Neural cell (in vitro differentiated cells): ENCODE measurements at regions not wholly inside any gene's neighbourhood (a gene's known extent, or its start where the extent isn't known, plus 50 kb on each side); places are given as distances from the start of the nearest gene placed in this dataset.
A peak's percentile ranks its signal among the peaks of the same experiment; 100 is the strongest.

Experiments used
- H2AFZ ChIP-seq: fragments of 200-600, 300-800 bp; sonication (generic), shearing (Covaris generic); 2 replicates; pipeline ENCODE4 v1.6.0; 2014; ENCODE audit warnings: low read depth, mild to moderate bottlenecking, antibody characterized with exemption, low read length, moderate library complexity
- H3F3A ChIP-seq: fragments of 200-600 bp; shearing (Covaris generic); 2 replicates; pipeline ENCODE4 v1.6.1; 2016; ENCODE audit warnings: mild to moderate bottlenecking, moderate library complexity, mixed read lengths, antibody characterized with exemption, low read length; ENCODE audit not compliant: insufficient read depth, poor library complexity, severe bottlenecking
- H3K27ac ChIP-seq: fragments of 200-600, 300-800 bp; sonication (generic), shearing (Covaris generic); 2 replicates; pipeline ENCODE4 v1.5.1; 2014; ENCODE audit warnings: mild to moderate bottlenecking, low read length, moderate library complexity
- H3K27me3 ChIP-seq: fragments of 300-800, 200-600 bp; sonication (generic), shearing (Covaris generic); 2 replicates; pipeline ENCODE4 v1.6.0; 2014; ENCODE audit warnings: mild to moderate bottlenecking, low read depth, low read length, moderate library complexity; ENCODE audit not compliant: insufficient read depth
- H3K36me3 ChIP-seq: fragments of 300-800, 200-600 bp; sonication (generic), shearing (Covaris generic); 2 replicates; pipeline ENCODE4 v1.5.1; 2014; ENCODE audit warnings: mild to moderate bottlenecking, antibody characterized with exemption, low read length, moderate library complexity; ENCODE audit not compliant: insufficient read depth
- H3K4me2 ChIP-seq: fragments of 300-800, 200-600 bp; sonication (generic), shearing (Covaris generic); 2 replicates; pipeline ENCODE4 v1.6.0; 2014; ENCODE audit warnings: mild to moderate bottlenecking, low read length
- H3K4me3 ChIP-seq: fragments of 300-800, 200-600 bp; sonication (generic), shearing (Covaris generic); 2 replicates; pipeline ENCODE4 v1.5.1; 2014; ENCODE audit warnings: mild to moderate bottlenecking, low read length, moderate library complexity
- H3K79me2 ChIP-seq: fragments of 200-600 bp; shearing (Covaris generic); replicated peaks from 2 replicates; pipeline ENCODE4 v1.6.0; 2014; ENCODE audit warnings: mild to moderate bottlenecking, low read length, moderate library complexity; ENCODE audit not compliant: insufficient read depth
- H3K9ac ChIP-seq: fragments of 300-800, 200-600 bp; sonication (generic), shearing (Covaris generic); 2 replicates; pipeline ENCODE4 v1.6.1; 2016; ENCODE audit warnings: mild to moderate bottlenecking, low read length, mixed read lengths
- H3K9me2 ChIP-seq: fragments of 200-600 bp; shearing (Covaris generic); 2 replicates; pipeline ENCODE4 v1.6.1; 2016; ENCODE audit warnings: mild to moderate bottlenecking, low read length, mixed read lengths; ENCODE audit not compliant: insufficient read depth
- H3K9me3 ChIP-seq: fragments of 200-600, 300-800 bp; sonication (generic), shearing (Covaris generic); 2 replicates; pipeline ENCODE4 v1.6.1; 2016; ENCODE audit warnings: mild to moderate bottlenecking, mixed run types, low read length, moderate library complexity, mixed read lengths
- H4K20me1 ChIP-seq: fragments of 200-600 bp; shearing (Covaris generic); 2 replicates; pipeline ENCODE4 v1.6.1; 2016; ENCODE audit warnings: mild to moderate bottlenecking, mixed run types; ENCODE audit not compliant: insufficient read depth
- CTCF ChIP-seq: fragments of 450-650 bp; IDR thresholded peaks from 2 replicates; pipeline ENCODE4 v1.5.1; 2014; ENCODE audit warnings: antibody characterized with exemption, mild to moderate bottlenecking, moderate library complexity; ENCODE audit not compliant: poor library complexity, severe bottlenecking
- EP300 ChIP-seq: fragments of 450-650 bp; conservative IDR thresholded peaks from 2 replicates; pipeline ENCODE4 v1.6.1; 2014; ENCODE audit warnings: antibody characterized with exemption, mild to moderate bottlenecking, moderate library complexity; ENCODE audit not compliant: poor library complexity, severe bottlenecking
- EZH2 ChIP-seq: fragments of 200-600, 300-800 bp; shearing (Covaris generic), sonication (generic); IDR thresholded peaks from 2 replicates; pipeline ENCODE4 v1.6.1; 2014; ENCODE audit warnings: antibody characterized with exemption, low read length, borderline replicate concordance, mild to moderate bottlenecking; ENCODE audit not compliant: insufficient read depth, poor library complexity, severe bottlenecking
- MXI1 ChIP-seq: fragments of 450-650 bp; conservative IDR thresholded peaks from 2 replicates; pipeline ENCODE4 v1.6.1; 2014; ENCODE audit warnings: antibody characterized with exemption, mild to moderate bottlenecking; ENCODE audit not compliant: poor library complexity, severe bottlenecking
- POLR2AphosphoS5 ChIP-seq: IDR thresholded peaks from 2 replicates; pipeline ENCODE4 v1.6.1; 2012
- RAD21 ChIP-seq: fragments of 450-650 bp; conservative IDR thresholded peaks from 2 replicates; pipeline ENCODE4 v1.6.1; 2014; ENCODE audit warnings: antibody characterized with exemption, mild to moderate bottlenecking, moderate library complexity
- REST ChIP-seq: IDR thresholded peaks from 2 replicates; pipeline ENCODE4 v1.6.1; 2012; ENCODE audit warnings: borderline replicate concordance
- SMC3 ChIP-seq: fragments of 450-650 bp; conservative IDR thresholded peaks from 2 replicates; pipeline ENCODE4 v1.6.1; 2014; ENCODE audit warnings: antibody characterized with exemption, mild to moderate bottlenecking, moderate library complexity; ENCODE audit not compliant: poor library complexity
- TAF1 ChIP-seq: IDR thresholded peaks from 2 replicates; pipeline ENCODE4 v1.6.1; 2012; ENCODE audit warnings: low read depth

GRCh38 chr9:95771556-95772246, 103.8 kb upstream of the ERCC6L2 start:
- Histone ChIP-seq H4K20me1 (no peaks in the 10 kb centered on the region), H3K9me3 (no peaks in the 10 kb centered on the region), H3K36me3 (no peaks in the 10 kb centered on the region), H2AFZ (peak overlapping the region; percentile 46), H3K27ac (no peak overlapping the region), H3K4me2 (peak overlapping the region; percentile 33), H3K27me3 (peaks cover 59% of the 10 kb centered on the region), H3F3A (no peaks in the 10 kb centered on the region), H3K79me2 (no peaks in the 10 kb centered on the region), H3K9me2 (no peaks in the 10 kb centered on the region), H3K4me3 (peak overlapping the region; percentile 52), H3K9ac (peak overlapping the region; percentile 34)
- TF ChIP-seq SMC3 (peak; percentile 19), REST (no peak), CTCF (no peak), POLR2AphosphoS5 (peak; percentile 24), RAD21 (no peak), EZH2 (no peak)

GRCh38 chr9:95770653-95771131, 104.8 kb upstream of the ERCC6L2 start:
- Histone ChIP-seq H3K36me3 (no peaks in the 10 kb centered on the region), H3K27me3 (peaks cover 59% of the 10 kb centered on the region), H3K9me2 (no peaks in the 10 kb centered on the region), H3F3A (no peaks in the 10 kb centered on the region), H3K4me2 (no peak overlapping the region), H2AFZ (no peak overlapping the region), H4K20me1 (no peaks in the 10 kb centered on the region), H3K79me2 (no peaks in the 10 kb centered on the region), H3K4me3 (no peak overlapping the region), H3K9ac (no peak overlapping the region), H3K27ac (no peak overlapping the region), H3K9me3 (no peaks in the 10 kb centered on the region)
- TF ChIP-seq EP300 (no peak), EZH2 (no peak), MXI1 (no peak), RAD21 (no peak), CTCF (no peak), REST (no peak), POLR2AphosphoS5 (no peak), SMC3 (no peak), TAF1 (no peak)
